ENCODE measurements at regions not wholly inside any gene's neighbourhood (a gene's known extent, or its start where the extent isn't known, plus 50 kb on each side); places are given as distances from the start of the nearest gene placed in this dataset.
A peak's percentile ranks its signal among the peaks of the same experiment; 100 is the strongest.

DNA sequence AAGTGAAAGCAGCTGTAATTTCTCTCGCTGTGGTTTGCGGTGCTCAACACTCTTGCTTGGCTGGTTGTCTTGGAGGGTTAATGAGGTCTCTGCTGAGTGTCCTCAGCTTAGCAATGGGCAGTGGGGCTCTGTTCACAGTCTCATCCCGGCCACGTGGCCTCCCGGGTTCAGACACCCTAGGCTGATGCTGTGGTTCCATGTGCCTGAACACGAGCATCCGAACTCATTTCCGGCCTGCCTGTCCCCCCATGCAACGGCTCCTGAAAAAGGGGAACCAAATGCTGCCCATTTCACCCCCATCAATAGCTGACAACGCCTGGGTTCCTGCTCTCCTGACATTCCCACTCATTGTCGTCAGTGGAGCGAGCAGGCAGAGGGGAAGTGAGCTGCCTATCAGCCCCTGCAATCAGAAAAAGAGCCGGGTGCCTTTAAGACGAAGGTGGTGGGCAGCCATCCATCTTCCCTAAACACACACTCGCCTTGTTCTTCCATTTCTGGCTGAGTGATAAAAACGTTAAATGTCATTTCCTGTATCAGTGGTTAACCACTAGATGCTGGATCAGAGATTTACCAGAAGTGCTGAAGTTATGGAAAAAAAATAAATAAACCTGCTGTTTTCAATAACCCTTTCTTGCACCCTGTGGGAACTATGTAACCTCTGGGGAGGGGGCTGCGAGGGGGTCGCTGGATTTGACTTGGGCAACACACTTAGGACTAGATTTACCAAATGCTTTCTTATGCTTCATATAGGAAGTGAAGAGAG, 60.3 kb upstream of the BCL2L14 start:
- H3K4me3 ChIP-seq (ENCODE audit: low read depth in 2 of 2, low read length in 1 of 2), result no peak overlapping the region
- peak overlapping the region; percentile 52 for H3K4me2 ChIP-seq
- TF ChIP-seq JUND (IDR thresholded peaks at IDR 0.05) (peak; percentile 60; the same call in 1 of the 2 replicates), CHD2 (IDR thresholded peaks at IDR 0.05; ENCODE audit: low read length, partially characterized antibody) (no peak), EP300 (IDR thresholded peaks at IDR 0.05; ENCODE audit: borderline replicate concordance in 1 of 2, low read depth in 1 of 2, low read length in 1 of 2) (peak; percentile 49 to 79), EZH2phosphoT487 (IDR thresholded peaks at IDR 0.05; ENCODE audit: borderline replicate concordance, low read depth) (no peak), RFX5 (IDR thresholded peaks at IDR 0.05; ENCODE audit: low read length) (no peak), NFIC (IDR thresholded peaks at IDR 0.05; ENCODE audit: borderline replicate concordance) (peak; percentile 74), SIN3A (IDR thresholded peaks at IDR 0.05; ENCODE audit: borderline replicate concordance, low read depth, low read length) (no peak), GATA2 (CRISPR knock-in tag; IDR thresholded peaks at IDR 0.05) (peak; percentile 29; the same call in 1 of the 2 replicates), TCF12 (IDR thresholded peaks at IDR 0.05) (peak; percentile 87), MXI1 (IDR thresholded peaks at IDR 0.05; ENCODE audit: low read depth, low read length) (no peak), POLR2AphosphoS5 (IDR thresholded peaks at IDR 0.05; ENCODE audit: low read depth, low read length) (peak; percentile 48; the same call in 1 of the 2 replicates), SMC3 (IDR thresholded peaks at IDR 0.05; ENCODE audit: low read depth, low read length) (no peak)
- TF ChIP-seq, protein P1, sequence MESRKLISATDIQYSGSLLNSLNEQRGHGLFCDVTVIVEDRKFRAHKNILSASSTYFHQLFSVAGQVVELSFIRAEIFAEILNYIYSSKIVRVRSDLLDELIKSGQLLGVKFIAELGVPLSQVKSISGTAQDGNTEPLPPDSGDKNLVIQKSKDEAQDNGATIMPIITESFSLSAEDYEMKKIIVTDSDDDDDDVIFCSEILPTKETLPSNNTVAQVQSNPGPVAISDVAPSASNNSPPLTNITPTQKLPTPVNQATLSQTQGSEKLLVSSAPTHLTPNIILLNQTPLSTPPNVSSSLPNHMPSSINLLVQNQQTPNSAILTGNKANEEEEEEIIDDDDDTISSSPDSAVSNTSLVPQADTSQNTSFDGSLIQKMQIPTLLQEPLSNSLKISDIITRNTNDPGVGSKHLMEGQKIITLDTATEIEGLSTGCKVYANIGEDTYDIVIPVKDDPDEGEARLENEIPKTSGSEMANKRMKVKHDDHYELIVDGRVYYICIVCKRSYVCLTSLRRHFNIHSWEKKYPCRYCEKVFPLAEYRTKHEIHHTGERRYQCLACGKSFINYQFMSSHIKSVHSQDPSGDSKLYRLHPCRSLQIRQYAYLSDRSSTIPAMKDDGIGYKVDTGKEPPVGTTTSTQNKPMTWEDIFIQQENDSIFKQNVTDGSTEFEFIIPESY (IDR thresholded peaks at IDR 0.05; ENCODE audit: borderline replicate concordance, low read depth), result peak; percentile 55; the same call in 1 of the 2 replicates
- TF ChIP-seq, protein P2, sequence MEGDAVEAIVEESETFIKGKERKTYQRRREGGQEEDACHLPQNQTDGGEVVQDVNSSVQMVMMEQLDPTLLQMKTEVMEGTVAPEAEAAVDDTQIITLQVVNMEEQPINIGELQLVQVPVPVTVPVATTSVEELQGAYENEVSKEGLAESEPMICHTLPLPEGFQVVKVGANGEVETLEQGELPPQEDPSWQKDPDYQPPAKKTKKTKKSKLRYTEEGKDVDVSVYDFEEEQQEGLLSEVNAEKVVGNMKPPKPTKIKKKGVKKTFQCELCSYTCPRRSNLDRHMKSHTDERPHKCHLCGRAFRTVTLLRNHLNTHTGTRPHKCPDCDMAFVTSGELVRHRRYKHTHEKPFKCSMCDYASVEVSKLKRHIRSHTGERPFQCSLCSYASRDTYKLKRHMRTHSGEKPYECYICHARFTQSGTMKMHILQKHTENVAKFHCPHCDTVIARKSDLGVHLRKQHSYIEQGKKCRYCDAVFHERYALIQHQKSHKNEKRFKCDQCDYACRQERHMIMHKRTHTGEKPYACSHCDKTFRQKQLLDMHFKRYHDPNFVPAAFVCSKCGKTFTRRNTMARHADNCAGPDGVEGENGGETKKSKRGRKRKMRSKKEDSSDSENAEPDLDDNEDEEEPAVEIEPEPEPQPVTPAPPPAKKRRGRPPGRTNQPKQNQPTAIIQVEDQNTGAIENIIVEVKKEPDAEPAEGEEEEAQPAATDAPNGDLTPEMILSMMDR (IDR thresholded peaks at IDR 0.05), result no peak
- TF ChIP-seq, protein P3, sequence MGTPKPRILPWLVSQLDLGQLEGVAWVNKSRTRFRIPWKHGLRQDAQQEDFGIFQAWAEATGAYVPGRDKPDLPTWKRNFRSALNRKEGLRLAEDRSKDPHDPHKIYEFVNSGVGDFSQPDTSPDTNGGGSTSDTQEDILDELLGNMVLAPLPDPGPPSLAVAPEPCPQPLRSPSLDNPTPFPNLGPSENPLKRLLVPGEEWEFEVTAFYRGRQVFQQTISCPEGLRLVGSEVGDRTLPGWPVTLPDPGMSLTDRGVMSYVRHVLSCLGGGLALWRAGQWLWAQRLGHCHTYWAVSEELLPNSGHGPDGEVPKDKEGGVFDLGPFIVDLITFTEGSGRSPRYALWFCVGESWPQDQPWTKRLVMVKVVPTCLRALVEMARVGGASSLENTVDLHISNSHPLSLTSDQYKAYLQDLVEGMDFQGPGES (IDR thresholded peaks at IDR 0.05; ENCODE audit: low read depth, low read length), result no peak
- TF ChIP-seq, protein P4, sequence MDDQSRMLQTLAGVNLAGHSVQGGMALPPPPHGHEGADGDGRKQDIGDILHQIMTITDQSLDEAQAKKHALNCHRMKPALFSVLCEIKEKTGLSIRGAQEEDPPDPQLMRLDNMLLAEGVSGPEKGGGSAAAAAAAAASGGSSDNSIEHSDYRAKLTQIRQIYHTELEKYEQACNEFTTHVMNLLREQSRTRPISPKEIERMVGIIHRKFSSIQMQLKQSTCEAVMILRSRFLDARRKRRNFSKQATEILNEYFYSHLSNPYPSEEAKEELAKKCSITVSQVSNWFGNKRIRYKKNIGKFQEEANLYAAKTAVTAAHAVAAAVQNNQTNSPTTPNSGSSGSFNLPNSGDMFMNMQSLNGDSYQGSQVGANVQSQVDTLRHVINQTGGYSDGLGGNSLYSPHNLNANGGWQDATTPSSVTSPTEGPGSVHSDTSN (IDR thresholded peaks at IDR 0.05), result peak; percentile 90
- TF ChIP-seq, protein P5, sequence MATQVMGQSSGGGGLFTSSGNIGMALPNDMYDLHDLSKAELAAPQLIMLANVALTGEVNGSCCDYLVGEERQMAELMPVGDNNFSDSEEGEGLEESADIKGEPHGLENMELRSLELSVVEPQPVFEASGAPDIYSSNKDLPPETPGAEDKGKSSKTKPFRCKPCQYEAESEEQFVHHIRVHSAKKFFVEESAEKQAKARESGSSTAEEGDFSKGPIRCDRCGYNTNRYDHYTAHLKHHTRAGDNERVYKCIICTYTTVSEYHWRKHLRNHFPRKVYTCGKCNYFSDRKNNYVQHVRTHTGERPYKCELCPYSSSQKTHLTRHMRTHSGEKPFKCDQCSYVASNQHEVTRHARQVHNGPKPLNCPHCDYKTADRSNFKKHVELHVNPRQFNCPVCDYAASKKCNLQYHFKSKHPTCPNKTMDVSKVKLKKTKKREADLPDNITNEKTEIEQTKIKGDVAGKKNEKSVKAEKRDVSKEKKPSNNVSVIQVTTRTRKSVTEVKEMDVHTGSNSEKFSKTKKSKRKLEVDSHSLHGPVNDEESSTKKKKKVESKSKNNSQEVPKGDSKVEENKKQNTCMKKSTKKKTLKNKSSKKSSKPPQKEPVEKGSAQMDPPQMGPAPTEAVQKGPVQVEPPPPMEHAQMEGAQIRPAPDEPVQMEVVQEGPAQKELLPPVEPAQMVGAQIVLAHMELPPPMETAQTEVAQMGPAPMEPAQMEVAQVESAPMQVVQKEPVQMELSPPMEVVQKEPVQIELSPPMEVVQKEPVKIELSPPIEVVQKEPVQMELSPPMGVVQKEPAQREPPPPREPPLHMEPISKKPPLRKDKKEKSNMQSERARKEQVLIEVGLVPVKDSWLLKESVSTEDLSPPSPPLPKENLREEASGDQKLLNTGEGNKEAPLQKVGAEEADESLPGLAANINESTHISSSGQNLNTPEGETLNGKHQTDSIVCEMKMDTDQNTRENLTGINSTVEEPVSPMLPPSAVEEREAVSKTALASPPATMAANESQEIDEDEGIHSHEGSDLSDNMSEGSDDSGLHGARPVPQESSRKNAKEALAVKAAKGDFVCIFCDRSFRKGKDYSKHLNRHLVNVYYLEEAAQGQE (IDR thresholded peaks at IDR 0.05; ENCODE audit: low read depth, low read length), result no peak
- no peaks in the 10 kb centered on the region for H3K9me3 ChIP-seq
- ChIA-PET CTCF (interaction anchor here (1.3 to 1.8 kb wide), 2 partner anchors 23 to 321 kb away, joined by 3 to 10 read pairs; no protein-coding TSS in a partner anchor), POLR2A (no interaction called here)
- peak; percentile 59 for DNase-seq
- peaks cover 23 to 24% of the 10 kb centered on the region in 2 experiments; a peak in 3 of 4 replicates for H3K4me1 ChIP-seq (ENCODE audit: control insufficient read depth in 1 of 2, insufficient read depth in 2 of 2, low read depth in 1 of 2, low read length in 1 of 2)
- H3K27me3 ChIP-seq (ENCODE audit: insufficient read depth), result no peaks in the 10 kb centered on the region
- H3K9me2 ChIP-seq, result no peaks in the 10 kb centered on the region
- H3K36me3 ChIP-seq (replicated peaks in 1 of 2; ENCODE audit: control insufficient read depth in 1 of 2, insufficient read depth in 2 of 2, low read length in 1 of 2), result no peaks in the 10 kb centered on the region
- no peak overlapping the region for H3K9ac ChIP-seq
- H2AFZ ChIP-seq (ENCODE audit: low read depth), result peak overlapping the region; percentile 59; the same call in 1 of the 2 replicates
- no peaks in the 10 kb centered on the region for H3K79me2 ChIP-seq (ENCODE audit: insufficient read depth)
- peak overlapping the region in 1 of 2 experiments; percentile 19; a peak in 1 of 4 replicates for H3K27ac ChIP-seq (ENCODE audit: low read depth in 2 of 2, low read length in 1 of 2)
- H3F3A ChIP-seq (replicated peaks; ENCODE audit: insufficient read depth), result no peaks in the 10 kb centered on the region
- WGBS (ENCODE audit: low lambda C conversion rate), result 60% methylated on average over 18 of the region's 18 CpGs
- no peaks in the 10 kb centered on the region for H4K20me1 ChIP-seq (ENCODE audit: insufficient read depth)
